Kidney glomerular epithelial cell (primary cell): ENCODE measurements at regions not wholly inside any gene's neighbourhood (a gene's known extent, or its start where the extent isn't known, plus 50 kb on each side); places are given as distances from the start of the nearest gene placed in this dataset.
A peak's percentile ranks its signal among the peaks of the same experiment; 100 is the strongest.
"Not testable (repeated sequence)": the region's sequence is repeated elsewhere in the genome, so short reads cannot be mapped to it uniquely, and the experiment has no call there.

Source experiments
- DNase-seq: peaks from one replicate; lab custom pipeline; 2025; lab: John Stamatoyannopoulos, UW

GRCh38 chr13:74288361-74288911, 154.2 kb upstream of the KLF12 start:
- DNase-seq = no peak

- peak; percentile 61 for DNase-seq
Measured at GRCh38 chr13:74287724-74288169, 153.5 kb upstream of the KLF12 start.

DNA sequence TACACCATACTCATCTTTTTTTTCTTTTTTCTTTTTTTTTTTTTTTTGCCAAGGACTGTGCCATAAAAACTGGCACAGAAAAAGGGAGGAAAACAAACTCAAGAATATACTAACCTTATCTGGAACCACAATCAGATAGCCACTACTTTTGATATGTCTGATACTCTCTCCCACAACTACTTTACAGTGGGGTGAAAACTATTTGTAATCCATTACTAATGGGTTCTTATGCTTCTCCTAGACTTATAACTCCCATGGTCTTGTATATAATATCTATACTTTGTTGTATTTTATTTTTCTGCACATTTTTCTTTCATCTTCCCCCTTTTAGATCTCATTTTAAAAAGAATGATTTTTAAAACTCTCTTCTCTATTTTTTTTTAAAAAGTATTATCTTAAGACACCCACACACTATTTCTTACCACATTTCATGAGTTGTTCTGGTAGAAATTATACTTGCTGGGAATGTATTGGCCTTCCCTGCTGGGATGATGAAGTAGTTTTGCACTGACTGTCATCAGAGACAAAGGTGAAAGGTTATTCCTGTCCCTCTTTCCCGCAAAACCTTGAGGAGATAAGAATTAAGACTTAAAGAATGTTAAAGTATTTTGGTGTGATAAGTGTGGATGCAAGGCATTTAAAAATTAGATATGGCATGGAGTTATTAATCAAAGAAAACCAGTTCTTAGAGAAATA, 146.7 kb upstream of the KLF12 start:
- DNase-seq = no peak

DNA sequence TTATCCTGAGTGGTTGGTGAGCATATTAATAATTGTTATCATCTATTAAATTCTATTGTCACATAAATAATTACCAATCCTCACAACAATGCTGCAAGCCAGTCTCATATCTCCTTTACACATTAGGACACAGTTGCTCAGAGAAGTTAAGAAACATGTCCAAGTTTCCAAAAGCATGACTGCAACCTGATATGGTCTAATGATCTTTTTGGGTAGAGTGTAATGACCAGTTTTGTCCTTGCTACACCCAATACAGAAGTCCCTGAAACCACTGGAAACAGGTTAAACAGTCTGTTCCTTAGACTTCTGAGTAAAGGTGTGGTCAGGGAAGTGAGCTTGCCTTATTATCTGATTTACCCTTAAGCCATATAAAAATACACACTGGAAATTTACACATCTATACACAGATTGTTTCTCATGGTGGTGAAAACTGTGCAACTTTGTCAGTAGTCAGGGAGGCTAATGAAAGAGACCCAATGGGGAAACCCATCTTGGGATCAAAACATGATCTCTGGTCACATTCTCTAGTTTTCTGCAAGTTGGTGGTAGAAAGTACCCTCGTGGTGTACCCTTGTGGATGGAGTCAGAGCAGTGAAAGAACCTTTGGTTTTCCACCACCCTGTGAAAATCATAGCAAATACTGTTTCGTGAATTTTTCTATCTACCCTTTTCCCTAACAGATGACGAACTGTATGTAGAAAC, 146.0 kb upstream of the KLF12 start:
- DNase-seq = no peak

DNA sequence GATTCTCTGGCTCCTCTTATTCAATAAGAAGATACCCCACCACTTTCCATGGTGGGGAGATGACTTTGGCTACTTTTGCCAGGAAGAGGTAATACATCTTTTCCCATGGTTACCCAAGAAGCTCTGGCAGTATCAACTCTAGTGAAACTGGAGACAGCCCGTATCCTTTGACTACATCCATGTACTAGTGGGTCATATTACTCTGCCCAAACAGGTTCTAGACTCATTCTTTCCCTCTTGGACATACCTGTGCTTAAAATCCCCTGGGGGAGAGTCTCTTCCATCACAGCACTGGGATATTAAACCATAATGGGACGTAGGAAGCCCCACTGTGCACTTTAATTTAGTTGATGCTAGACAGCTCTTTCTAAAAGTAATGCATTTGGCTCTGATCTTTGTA, 144.7 kb upstream of the KLF12 start:
- no peak for DNase-seq

GRCh38 chr13:74274916-74275315, 140.7 kb upstream of the KLF12 start:
- no peak for DNase-seq

DNA sequence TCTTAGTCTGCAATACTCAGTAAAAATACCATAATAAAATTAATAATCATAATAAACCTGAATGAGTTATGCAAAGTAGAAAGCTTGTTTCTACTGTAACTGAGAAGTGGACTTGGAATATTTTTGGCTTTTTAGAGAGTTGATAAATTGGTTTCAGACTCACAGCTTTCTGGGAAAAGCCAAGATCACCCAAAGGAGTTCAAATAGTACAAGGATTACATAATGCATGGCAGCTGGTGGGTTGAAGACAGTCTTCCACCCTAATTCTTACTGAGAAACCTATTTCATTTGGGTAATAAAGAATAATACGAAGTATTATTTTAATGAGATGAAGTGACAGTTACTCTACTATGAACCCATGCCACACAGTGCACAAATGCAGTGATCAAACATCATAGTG, 139.4 kb upstream of the KLF12 start:
- DNase-seq = no peak

GRCh38 chr13:74272826-74273225, 138.6 kb upstream of the KLF12 start:
- DNase-seq = no peak

DNA sequence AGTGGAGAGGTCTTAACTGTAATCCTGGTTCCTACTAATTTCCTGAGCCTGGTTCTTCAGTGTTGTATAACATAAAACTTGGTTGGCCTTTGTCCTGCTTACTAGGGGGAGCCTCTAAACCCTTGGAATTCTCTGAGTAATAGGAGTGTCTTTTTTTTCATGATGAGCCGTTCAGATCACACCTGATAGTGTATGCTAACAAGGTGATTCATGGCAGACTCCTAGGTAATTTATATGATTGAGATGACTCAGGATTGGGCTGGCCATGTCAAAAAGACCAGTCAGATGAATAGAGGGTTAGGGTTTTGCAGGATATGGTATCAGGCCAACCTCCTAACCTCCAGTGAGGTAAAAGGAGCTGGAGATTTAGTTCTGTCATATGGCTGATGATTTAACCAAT, 135.8 kb upstream of the KLF12 start:
- no peak for DNase-seq

GRCh38 chr13:74266861-74267260, 132.7 kb upstream of the KLF12 start:
- no peak for DNase-seq

GRCh38 chr13:74266309-74266708, 132.1 kb upstream of the KLF12 start:
- DNase-seq = no peak

- no peak for DNase-seq
Measured at GRCh38 chr13:74264333-74264732, 130.1 kb upstream of the KLF12 start.

- DNase-seq = not testable (repeated sequence)
Measured at GRCh38 chr13:74260420-74260819, 126.2 kb upstream of the KLF12 start.

DNA sequence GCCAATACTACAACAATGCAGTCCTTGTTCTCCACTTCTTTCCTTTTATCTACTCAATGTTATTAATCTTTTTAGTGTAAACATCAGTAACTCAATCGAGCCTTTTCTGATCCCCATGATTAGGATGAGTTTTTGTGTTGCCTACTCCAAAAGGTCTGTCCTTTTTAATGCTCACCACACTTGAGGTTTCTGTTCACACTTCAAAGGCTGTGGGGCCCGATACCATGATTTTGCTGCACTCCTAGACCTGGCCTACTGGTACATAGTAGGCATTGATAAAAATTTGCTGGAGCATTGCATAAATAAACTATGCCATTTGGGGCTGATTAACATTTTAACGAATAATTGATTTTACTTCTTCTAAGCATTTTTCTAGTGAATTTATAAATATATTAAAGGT, 125.4 kb upstream of the KLF12 start:
- DNase-seq = no peak

GRCh38 chr13:74258961-74259360, 124.8 kb upstream of the KLF12 start:
- DNase-seq = no peak

DNA sequence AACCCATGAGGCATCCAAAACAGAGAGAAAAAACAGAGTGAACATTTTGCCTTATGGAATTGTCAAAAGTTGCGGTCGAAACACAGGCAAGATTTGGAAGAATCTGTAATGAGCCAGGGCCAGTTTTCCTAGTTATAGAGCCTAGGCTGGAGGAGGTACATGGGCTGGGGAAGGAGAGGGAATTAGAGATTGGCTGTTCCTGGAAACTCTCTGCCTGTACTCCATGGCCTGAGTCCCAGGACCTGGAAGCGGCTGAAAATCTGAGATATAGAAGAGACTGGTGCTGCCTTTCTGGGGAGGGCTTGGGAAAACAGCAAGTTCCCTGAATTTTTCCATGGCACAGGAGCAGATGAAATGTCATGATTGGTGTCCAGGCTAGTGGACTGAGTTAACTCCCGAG, 122.8 kb upstream of the KLF12 start:
- no peak for DNase-seq

DNA sequence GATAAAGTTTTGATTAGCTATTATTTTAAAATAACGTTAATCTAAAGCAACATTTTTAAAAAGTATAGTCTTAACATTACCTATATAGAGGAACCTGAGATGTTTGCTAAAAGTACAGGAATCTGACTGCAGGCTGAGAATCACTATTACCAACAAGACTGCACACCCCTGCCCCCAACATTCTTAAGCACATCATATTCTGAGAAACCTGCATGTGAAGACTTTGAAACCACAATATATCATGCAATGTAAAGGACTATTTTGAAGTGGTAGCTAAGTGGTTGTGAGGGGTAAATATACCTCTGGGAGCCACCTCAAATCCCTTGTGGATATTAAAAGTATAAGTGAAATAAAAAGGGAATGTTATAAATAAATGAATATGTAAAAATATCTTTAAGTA, 119.0 kb upstream of the KLF12 start:
- no peak for DNase-seq

DNA sequence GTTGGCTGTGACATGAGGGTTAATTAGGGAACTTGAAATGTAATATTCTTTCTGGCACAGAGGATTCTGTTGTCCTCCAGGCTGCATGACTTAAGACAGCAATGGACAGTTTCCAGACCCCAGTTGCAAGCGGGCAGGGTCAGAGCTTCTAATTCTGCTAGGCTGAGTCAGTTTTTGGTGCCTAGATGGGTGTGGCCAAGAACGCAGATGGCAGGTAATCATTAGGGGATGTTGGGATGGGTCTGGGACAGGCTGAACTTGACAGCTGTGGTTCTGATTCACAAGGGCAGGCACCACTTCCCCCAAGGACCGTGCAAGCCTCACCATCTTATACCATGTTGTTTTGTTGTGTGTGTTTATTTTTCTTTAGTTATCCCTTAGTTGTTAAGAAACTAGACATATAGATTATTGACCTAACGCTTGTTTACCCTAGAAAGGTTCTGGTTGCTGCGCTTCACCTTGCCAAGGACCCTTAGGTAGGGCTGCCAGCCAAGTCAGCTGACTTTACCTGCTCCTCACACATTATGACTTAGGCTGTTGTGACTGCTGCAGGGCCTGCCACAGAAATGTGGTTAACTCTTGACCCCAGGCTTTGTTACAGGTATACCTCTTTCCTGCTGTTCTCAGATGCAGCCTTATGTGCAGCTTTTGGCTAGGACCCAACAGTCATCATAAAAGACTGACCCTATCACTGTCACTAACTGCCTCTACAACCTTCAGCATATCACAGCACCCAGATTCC, 117.7 kb upstream of the KLF12 start:
- DNase-seq = no peak

DNA sequence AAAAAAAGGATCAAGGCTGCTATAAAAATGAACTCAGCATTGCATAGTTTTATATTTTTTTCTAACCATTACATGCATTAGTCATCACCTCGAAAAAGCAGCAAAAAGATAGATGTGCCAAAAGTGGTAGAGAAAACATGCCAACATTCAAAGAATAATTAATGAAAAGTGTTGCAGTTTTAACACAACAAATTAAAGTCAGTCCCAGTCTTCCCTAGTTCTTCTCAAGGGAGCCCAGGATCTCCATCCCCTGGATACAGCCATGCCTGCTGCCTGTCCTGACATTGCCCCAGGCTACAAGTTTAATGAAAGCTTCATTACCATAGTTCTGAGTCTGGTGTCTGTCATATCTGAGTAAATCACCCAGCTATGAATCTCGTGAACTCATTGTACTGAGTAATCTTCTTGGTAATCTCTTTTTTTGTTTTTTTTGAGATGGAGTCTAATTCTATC, 116.6 kb upstream of the KLF12 start:
- DNase-seq = no peak

- no peak for DNase-seq
Measured at GRCh38 chr13:74248477-74248876, 114.3 kb upstream of the KLF12 start.

DNA sequence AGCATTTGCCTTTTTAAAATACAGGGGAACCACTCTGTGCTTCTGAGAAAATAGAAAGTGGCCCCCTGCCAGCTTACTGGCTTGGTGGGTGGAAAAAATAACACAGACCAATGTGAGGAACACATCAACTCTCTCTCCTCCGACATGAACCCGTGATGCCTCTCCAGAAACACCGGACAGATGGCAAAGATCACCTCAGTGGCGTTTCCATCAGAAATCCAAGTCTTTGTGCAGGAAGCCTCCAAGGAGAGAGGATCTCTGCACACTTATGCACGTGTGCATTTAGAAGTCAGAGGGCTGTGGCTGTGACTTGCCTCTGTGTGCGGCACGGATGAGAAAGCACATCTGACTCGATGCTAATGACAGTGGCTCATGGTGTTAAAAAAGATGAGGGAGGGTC, 112.3 kb upstream of the KLF12 start:
- no peak for DNase-seq

DNA sequence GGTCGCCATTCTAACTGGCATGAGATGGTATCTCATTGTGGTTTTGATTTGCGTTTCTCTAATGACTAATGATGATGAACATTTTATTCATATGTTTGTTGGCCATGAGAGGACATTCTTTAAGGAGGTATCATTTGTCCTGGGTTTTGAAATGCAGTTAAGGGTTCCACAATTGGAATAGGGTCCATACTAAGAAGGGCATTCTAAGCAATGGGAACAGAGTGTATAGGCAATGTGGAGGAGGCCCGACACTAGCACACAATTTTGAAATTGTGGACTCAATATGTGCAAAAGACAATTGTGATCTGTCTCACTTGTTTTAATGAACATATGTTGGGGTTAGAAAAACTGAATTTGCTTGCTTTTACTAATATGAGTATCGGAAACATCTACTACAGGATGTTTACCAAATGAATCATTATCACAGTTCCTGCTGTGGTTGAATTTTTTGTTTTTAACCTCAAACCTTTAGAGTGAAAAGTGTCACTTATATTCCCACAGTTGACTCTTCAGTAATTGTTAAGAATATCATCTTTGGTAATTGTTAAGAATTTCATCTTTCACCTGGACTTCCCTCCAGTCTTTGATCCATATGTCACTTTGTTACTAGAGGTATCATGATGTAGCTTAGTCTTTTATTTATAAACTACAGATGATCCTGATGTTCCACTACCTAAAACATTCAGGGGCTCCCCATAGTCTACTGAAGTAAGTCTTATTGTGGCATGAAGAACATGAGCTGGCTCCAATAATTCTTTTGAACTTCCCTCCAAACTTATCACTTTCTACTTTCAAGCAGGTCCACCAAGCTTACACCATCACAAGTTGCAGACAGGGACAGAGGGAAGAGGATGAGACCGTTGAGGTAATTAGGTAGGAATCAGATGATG, 109.7 kb upstream of the KLF12 start:
- DNase-seq = peak; percentile 7
